ENCODE measurements at regions not wholly inside any gene's neighbourhood (a gene's known extent, or its start where the extent isn't known, plus 50 kb on each side); places are given as distances from the start of the nearest gene placed in this dataset.
"Not testable (repeated sequence)": the region's sequence is repeated elsewhere in the genome, so short reads cannot be mapped to it uniquely, and the experiment has no call there.

DNA sequence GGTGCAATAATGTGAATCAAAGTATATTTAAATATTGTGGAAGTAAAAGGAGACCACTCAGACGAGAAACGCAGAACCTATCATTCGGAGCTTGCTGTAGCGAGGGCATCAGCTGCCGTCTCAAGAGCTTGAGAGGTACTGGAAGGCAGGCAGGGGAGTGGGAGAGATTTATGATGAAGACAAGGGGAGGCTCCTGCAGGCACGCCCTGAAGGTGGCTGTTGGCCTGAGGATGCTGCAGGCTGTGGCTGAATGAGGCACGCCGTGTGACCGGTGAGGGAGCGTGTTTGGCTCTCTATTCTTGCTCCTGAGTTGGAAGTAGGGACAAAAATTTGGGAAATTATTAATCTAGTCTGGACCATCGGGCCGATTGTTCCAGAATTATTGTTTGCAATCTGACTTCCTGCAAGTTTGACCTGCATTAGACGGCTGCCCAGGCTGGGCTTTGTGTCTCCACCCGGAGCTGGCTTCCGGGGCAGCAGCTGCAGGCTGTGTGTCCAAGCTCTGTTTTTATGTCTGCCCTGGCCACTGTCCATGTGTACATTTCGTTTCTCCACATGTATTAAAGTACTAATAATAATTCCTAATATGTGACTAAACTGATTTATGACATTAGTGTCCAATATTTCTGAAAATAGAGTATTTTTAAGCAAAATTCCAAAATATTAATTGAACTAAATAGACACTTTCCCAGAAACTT lies 91.1 kb upstream of the ANKRD10 start:
- no peak for DNase-seq (ENCODE audit: low read depth in 3 of 3)

DNA sequence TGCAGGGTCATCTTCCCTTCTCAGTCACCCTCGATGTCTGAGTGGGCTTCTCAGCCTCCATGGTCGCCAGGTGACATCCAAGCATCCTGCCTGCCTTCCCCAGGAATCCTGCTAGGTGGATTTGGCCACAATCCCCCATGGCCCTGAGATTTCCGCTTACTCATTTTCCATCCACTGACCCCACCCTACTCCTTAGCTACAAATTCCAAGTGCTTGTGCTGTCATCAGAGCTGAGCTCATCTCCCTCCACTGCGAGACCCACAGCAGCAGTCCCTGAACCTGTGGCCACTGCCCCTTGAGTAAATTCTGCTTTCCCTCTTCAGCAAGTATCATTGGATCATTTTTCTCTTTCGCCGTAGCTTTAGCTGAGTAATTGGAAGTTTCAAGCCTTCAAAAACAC lies 90.5 kb upstream of the ANKRD10 start:
- DNase-seq (ENCODE audit: low read depth in 3 of 3): no peak

DNA sequence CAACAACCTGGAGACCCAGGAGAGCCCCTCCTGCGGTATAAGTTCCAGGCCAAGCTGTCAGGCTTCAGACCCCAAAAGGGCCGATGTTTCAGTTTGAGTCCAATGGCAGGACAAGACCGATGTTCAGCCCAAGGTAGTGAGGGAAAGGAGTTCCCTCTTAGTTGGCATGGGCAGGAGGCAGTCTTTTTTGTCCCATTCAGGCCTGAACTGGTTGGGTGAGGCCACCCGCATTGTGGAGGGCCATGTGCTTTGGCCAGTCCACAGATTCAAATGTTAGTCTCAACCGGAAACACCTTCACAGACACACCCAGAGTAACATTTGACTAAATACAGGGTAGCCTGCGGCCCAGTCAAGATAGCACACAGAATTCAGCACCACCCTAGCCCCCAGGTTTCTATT lies 89.6 kb upstream of the ANKRD10 start:
- DNase-seq (ENCODE audit: low read depth in 3 of 3): no peak

DNA sequence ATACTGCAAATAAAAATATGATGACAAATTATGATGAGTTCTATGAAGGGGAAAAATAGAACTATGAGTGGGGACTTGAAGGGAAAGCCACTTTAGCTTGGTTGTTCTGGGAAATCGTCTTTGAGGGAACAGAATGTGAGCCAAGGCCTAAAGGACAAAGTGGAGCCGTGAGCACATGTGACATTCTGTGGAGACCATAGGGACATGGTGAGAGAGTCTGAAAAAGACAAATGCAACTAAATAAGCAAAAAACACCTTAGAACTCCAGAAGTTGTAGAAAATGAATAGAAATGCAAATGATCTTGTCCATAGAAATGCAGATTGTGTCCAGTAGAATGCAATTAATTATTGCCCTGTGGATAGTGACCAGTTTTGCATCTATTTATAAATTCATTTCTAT lies 86.8 kb upstream of the ANKRD10 start:
- DNase-seq (ENCODE audit: low read depth in 3 of 3): no peak

DNA sequence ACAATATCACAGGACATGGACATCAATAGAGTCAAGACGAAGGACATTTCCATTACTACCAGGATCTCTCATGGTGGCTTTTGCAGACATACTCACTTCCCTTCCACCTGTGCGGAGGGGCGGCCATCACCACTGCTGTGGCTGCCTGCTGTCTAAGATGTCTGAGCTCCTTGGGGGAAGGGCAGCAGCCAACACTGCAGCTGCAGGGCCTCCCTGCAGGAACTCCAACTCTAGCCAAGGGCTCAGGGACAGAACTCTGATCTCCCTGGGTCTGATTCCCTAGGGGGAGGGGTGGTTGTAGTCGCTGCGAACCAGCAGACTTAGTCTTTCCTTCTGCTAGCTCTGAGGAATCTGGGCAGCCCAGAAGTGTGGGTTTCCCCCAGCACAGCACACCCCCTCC lies 78.9 kb upstream of the ANKRD10 start:
- DNase-seq (ENCODE audit: low read depth in 3 of 3): no peak

DNA sequence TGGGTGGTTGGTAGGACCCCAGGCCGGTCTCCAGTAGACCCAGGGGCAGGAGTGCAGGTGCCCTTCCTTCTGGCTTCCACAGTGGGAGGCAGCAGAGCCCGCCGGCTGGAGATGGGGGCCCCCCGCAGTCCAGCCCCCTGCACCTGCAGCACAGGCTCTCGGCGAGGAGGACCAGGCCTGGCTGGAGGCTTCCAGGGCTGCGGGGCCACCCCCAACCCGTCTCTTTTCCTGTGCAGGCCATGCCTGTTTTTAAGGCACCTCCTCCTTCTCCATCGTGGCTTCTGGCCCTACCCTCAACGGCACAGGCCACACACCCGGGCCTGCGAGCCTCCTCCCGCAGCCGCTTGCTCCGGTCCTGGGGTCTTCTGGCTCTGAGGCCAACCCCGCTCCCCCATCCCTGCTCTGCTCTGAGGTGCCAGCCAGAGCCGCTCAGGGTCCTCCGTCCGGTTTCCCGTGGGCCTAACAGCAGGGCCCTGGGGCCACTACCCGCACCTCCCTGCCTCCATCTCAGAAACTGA lies 77.2 kb upstream of the ANKRD10 start:
- no peak for DNase-seq (ENCODE audit: low read depth in 3 of 3)

DNA sequence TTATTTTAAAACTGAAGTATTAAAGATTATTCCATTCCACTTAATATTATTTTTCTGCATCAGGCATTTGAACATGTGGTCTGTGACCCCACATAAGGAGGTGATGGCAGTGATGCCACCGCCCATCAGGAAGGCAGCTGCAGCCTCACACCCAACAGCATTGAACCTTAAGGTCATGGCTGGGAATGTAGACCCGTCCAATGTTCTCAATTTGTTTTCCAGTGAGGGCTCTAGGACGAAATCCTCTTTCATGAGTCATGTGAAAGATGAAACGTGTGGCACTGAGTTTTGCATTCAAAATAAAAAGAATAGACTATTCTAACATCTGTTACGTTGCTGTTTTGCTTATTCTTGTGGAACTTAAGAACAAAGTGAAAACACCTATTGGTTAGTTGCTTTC lies 74.5 kb upstream of the ANKRD10 start:
- no peak for DNase-seq (ENCODE audit: low read depth in 3 of 3)

DNA sequence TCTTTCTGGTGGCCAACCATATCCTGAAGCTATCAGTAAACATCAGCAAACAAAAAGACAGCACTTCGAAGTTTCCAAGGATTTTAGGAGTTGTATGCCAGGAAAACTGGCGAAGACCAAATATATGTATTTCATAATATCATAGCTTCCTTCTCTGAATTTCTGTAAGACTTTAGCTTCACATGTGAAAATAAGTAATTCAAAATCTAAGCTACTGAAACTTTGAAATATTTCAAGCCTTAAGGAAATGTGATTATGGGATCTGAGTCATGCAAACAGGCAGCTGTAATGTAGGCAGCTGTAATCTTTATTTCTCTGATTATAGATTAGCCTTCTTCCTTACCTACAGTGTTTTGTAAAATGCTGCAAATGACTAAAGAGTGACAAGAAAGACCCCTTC lies 70.7 kb upstream of the ANKRD10 start:
- no peak for DNase-seq (ENCODE audit: low read depth in 3 of 3)

DNA sequence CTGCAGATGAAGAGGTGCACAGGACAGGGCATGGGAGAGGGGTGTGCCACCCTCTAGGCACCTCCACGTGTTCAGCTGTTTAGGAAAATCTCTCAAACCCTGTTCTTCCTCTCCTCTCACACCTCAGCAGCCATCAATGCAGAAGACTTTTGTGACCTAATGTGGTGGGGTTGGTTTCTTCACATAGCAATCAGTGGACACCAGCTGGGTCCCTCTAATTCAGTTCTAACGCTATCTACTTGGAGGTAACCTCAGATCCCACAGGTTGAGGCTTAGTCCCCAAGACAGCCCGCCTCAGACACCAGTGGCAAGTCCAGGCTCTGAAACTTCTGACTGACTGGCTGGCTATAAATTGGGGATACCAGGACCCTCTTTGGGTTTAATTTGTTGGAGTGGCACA lies 69.9 kb upstream of the ANKRD10 start:
- DNase-seq (ENCODE audit: low read depth in 3 of 3): no peak

DNA sequence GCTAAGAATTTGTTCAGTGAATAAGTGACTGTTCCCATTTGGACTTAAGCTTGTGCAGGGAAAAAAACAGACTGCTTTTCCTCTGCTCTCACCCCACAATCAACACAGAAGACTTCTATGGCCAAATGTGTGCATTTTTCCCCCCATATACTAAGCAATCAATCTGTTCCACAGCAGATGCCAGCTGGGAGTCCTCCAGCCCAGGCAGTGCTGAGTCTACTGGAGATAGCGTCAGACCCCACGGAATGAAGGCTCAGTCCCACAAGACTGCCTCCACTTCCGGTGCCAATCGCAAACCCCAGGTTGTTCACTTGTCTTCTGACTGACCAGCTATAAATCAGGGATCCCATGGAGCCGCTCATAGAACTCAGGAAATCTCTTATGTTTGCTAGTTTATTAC lies 69.5 kb upstream of the ANKRD10 start:
- no peak for DNase-seq (ENCODE audit: low read depth in 3 of 3)

DNA sequence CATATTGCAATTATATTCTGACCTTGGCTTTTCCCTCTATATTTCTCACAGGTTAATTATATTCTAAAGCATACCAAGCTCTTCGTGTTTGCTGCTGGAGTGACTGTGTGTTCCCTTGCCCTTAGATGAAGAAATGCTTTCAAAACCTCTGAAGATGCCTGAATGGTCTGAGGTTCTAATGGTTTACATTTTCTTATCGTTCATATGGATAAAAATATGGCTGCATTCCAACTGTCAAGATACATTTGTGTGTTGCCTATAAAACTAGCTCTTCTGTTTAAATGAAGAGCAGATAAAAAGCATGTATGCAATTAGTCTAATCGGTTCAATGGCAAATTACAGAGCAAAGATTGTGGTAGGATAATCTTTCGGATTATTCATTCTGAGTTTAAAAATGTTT lies 68.4 kb upstream of the ANKRD10 start:
- no peak for DNase-seq (ENCODE audit: low read depth in 3 of 3)

DNA sequence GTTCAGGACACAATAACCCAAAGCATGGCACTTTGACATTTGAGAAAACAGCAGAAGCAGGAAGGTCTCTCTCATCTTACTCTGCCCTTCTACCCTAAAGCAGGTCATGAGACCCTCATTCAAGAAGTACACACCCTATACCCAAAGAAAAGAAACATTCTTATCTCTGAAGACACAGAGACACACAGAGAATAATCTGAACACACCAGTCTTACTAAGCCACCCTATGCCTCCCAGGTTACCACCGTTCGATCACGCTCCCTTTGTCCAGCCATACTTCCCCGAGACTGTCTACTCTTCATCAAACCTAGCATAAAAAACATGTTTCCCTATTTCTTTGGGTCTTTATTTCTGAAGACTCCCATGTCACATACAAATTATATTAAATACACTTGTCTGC lies 66.5 kb upstream of the ANKRD10 start:
- no peak for DNase-seq (ENCODE audit: low read depth in 3 of 3)

DNA sequence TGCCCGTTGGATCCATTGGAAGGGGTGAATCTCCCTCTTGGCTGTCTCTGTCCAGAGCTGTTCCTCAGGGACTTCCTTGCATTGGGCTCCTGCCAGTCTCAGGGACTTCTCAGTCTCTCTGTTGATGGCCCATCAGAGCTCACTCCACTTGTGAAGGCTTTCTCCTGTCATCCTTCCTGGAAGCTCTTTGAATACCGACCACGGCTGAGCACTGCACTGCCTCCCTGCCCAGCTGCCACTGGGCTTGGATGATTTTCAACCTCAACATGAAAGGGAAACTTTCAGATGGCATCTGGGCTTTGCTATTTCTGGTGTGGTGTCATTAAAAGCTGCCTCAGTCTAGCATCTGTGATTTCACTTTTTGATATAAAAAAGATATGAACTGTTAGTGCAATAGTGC lies 66.1 kb upstream of the ANKRD10 start:
- no peak for DNase-seq (ENCODE audit: low read depth in 3 of 3)

DNA sequence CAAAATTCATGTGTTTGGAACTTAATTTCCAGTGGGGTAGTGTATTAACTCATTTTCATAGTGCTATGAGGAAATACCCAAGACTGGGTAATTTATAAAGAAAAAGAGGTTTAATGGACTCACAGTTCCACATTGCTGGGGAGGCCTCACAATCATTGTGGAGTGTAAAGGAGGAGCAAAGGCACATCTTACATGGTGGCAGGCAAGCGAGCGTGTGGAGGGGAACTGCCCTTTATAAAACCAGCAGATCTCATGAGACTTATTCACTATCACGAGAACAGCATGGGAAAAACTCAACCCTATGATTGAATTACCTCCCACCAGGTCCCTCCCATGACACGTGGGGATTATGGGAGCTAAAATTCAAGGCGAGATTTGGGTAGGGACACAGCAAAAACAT lies 64.3 kb upstream of the ANKRD10 start:
- DNase-seq (ENCODE audit: low read depth in 3 of 3): not testable (repeated sequence)

DNA sequence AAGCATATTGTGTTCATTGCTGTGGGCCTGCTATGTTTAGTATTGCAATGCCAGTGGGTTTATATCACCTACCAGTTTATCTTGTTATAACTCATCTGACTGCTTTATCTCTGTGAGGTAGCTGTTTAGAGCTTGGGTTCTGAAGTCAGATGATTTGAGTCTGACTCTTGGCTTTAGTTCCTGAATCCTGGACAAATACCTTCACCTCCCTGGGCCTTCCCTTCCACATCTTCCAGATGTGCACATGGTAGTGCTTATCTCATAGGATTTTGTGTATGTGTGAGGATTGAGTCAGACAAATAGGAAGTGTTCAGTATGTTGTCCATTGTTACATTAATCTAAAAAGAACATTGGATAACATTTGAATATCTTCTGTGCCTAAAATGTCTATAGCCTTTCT lies 63.5 kb upstream of the ANKRD10 start:
- DNase-seq (ENCODE audit: low read depth in 3 of 3): no peak

DNA sequence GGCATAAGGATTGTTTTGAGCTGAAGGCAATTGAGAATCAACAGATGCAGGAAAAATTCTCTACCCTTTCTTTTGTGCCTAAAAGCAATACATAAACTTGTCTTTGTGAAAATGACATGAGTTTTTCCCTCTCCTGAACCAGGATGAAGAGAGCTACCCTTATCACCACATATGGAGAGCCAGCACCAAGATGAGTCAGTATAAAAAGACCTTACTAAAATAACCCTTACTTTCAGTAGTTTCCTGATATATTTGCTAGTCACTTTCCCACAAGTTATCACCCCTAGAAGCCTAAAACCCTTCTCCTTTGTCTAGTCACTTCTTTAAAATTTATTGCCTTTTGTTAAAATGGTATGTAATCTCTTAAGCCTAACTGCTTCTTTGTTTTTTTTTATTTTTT lies 61.9 kb upstream of the ANKRD10 start:
- DNase-seq (ENCODE audit: low read depth in 3 of 3): no peak

DNA sequence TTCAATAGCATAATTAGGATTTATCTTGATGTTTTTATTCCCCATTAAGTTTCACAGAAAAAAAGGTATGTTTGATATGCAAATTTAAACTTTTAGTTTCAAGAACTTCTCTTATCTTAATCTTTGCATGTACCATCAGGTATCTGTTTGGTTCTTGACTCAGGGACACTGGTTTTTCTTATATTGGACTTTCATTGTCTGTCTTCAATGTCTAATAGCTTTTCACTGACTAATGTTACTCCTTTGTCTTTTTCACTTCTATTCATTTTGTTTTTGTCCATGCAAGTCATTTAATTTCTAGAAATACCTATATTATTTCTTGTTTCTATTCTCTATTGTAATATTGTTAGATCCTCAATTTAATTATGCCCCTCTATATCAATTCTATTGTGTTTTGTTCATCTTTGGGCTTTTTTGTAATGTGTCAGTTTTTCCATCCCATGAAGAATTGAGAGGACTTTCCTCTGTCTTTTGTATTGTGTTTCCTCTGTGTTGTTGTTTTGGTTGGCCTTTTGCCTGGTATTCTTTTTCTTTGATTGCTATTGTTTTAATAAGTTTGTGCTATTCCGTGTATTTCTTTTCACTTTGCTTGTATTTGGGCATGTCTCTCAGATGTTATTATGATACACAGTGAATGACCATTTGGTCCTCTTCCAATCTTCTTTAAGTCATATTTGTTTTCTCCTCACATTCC lies 58.3 kb upstream of the ANKRD10 start:
- DNase-seq (ENCODE audit: low read depth in 3 of 3): no peak

DNA sequence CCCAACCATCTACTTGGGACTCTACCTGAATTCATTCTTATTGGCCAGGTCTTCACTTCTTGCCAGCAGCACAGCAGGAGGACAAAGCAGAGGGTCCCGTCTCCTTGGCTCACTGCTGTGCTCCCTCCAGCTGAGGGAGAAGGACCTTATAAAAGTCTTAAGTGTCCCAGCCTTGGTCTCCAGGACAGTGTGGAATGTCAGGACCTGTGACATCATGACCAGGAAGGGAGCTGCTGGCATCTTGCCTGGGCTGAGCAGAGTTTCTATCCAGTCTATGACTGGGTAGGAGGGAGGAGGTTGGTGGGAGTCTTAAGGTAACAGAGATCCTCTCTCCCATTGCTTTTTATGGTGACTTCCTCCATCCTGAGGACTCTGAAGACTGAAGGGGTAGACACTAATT lies 56.6 kb upstream of the ANKRD10 start:
- DNase-seq (ENCODE audit: low read depth in 3 of 3): no peak

DNA sequence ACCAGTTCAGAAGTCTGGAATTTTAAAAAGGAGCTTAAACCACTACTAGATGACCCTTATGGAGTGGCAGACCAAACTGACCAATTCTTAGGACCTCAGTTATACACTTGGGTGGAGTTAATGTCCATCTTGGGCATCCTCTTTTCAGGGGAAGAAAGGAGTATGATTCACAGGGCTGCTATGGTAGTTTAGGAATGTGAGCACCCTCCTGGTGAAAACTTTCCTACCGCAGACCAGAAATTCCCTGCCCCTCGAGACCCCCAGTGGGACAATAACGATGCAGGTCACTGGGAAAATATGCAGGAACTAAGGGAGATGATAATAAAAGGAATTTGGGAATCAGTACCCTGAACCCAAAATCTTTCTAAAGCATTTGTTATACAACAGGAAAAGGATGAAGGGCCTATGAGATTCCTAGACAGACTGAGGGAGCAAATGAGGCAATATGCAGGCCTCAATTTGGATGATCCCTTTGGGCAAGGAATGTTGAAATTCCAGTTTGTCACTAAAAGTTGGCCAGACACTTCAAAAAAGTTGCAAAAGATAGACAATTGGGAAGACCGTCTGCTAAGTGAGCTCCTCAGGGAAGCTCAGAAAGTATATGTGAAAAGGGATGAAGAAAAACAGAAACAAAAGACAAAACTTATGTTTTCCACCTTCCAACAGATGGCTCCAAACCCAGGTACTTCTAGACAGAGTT lies 52.4 kb upstream of the ANKRD10 start:
- not testable (repeated sequence) for DNase-seq (ENCODE audit: low read depth in 3 of 3)

DNA sequence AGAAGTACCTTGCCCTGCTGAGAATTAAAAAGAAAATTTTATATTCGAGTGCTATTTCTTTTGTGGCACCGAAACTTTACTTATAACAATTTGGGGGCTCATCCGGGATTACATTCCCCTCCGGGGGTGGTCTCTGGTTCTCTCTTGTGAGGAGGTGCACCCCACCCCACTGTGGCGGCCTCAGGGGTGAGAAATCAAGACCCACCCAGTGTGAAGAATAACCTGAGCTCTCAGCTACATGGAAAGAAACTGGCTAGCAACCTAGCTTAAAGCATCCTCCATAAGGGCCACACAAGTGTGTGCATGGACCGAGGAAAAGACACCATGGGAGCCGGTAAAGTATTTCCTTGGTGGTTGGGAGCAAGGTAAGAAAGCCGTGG lies 50.9 kb upstream of the ANKRD10 start:
- no peak for DNase-seq (ENCODE audit: low read depth in 3 of 3)

DNA sequence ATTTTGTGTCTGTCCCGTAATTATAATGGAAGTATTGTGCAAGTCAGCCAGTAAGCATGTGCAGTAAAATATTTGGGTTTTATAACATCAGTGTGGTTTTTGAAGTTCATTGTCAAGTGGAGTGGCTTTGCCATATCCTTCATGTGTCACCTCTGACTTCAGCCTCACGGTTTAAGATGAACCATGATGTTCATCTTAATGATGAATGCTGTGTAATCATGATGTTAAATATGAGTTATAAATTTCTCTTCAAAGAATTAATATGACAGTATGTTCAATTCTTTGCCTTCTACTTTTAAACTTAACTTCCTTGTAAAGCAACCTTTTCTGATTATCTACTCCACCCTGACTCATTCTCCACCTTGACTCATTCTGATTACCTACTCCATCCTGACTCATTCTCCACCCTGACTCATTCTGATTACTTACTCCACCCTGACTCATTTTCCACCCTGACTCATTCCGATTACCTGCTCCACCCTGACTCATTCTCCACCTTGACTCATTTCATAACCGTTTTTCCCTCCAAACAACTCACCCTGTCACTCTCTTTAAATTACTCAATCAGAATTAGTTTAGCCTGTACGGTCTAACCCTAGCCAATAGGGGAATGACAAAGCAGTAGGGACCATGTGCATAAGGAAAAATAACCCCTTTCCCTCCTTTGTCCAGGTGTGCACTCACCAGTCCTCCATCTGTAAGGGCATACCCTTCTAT lies 50.3 kb upstream of the ANKRD10 start:
- DNase-seq (ENCODE audit: low read depth in 3 of 3): peak in 1 of 3 experiments; percentile 23
